ENCODE measurements at regions not wholly inside any gene's neighbourhood (a gene's known extent, or its start where the extent isn't known, plus 50 kb on each side); places are given as distances from the start of the nearest gene placed in this dataset.
"Not testable (repeated sequence)": the region's sequence is repeated elsewhere in the genome, so short reads cannot be mapped to it uniquely, and the experiment has no call there.

- DNase-seq: no peak
Observed at GRCh38 chr21:24681456-24681855, 925.8 kb downstream of the MRPL39 start.

DNA sequence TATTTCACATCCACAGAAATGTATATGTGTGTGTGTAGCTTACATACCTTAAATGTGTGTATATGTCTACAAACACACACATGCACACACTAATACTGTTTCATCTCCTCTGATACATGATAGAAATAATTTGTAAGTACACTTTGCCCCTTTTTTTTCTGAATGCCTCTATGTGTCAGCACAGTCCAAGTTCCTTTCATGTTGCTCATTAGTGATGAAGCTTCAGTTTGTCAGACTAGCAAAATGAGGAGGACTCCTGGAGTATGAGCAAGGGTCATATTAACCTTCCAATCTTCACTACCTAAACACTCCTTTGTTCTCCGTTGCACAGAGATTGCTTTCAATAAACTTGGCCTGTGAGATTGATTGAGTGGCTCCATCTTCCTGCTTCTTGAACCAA, 935.4 kb downstream of the MRPL39 start:
- DNase-seq: no peak

GRCh38 chr21:24658926-24659325, 948.4 kb downstream of the MRPL39 start:
- DNase-seq: no peak

DNA sequence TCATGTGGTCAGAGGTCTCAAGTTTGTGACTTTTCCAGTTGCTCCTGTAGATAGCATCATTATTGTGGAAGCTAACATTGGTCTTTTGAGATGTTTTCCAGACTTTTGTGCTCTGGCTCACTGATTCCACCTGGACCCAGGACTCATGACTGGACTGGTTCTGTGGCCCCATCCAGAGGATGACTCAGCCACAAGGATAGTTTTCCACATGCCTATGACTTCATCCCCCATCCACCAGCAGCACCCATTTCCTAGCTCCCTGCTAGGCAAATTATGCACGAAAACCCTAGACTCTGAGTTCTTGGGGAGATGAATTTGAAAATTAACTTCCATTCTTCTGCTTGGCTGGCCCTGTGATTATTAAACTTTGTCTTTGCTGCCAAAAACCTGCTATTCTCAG, 949.3 kb downstream of the MRPL39 start:
- DNase-seq: no peak

DNA sequence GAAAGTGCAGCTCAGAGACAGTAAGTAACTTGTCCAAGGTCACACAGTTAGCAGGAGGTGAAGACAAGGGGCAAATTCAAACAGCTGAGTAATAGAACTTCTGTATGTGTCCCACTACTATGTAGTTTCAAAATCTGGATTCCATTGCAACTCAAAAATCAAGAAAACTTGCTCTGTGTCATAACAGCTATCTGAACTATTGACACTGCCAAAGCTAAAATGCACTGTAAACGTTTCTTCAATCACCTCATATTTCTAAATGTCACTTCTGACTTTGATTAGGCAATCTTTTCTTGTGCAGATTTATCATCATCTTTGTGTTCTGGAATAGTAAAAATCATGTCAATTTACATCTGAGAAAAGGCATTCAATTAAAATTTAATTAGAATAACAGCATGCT, 957.6 kb downstream of the MRPL39 start:
- DNase-seq: no peak

DNA sequence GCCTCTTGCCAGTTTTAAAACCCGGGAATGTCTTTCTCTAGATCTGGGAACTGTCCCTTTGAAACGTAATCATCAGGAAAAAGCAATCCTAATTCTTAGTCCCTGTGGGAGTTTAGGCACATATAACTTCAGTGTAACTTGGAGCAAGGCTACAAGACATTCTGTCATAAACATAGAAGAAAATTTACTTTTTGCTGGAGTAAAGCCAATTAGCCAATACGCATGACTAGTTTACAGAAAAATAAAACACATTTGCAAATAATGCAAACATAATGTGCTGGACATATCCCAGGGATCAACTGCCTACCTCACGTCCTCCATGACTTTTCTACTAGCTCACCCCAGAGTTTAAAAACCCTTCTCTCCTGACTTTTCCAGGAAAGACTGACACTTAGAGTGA, 970.6 kb downstream of the MRPL39 start:
- no peak for DNase-seq

DNA sequence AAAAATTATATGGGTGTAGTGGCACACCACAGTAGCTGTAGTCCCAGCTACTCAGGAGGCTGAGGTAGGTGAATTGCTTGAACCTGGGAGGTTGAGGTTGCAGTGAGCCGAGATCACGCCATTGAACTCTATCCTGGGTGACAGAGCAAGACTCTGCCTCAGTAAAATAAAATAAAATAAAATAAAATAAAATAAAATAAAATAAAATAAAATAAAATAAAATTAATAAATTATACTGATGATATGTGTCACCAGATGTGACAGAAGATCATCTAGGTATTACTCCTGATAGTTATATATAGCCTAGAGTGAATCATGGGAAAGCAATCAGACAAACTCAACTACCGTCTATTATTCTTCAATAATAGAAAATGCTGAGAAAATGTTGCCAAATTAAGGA, 972.5 kb downstream of the MRPL39 start:
- no peak for DNase-seq

DNA sequence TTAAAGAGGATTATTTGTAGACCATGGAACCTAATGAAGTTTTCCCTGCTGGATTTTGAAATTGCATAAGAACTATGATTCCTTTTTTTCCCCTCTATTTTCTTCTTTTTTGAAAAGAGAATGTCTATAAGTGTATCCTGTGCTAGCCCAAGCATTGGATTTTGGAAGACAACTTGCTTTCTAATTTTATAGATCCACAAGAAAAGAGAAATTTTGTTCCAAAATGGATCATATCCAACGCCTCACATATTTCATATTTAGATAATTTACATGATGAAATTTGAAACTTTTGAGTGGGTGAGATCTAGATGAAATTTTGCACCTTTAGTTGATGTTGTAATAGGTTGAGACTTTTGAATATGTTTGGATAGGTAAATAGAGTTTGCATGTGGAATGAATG, 978.7 kb downstream of the MRPL39 start:
- DNase-seq: no peak

DNA sequence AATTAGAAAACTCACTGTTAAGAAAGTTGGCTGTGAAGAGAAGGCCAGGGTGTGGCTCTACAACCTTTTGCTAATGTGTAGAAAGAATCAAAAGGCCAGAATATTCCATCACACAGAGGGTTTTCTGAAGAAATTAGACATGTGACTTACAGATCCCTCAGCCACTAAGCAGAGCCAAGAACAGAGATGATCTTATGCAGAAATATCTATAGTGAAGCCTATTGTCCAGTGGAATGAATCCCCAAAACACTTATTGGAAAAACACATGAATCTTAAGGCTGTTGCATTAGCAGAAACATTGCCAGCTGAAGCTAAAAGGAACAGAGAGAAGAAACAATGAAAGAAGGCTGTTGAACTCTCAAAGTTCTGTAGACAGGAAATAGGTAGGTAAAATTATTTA, 979.2 kb downstream of the MRPL39 start:
- DNase-seq: no peak

DNA sequence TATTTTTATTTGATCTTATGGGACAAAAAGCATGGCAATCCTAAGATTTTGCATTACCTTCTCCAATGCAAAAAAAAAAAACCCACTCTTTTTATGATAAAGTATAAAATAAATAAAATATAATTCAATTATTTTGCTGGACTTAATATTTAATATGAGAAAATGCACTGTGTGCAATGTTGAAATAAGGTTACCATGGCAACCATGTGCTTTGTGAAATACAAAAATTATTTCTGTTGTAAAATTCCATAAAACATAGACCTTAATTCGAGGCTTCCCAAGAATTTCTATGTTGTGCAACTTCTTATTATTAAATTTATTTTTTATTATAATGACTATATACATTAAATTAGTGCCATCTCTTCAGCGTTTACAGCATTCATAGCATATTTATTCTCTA, 989.5 kb downstream of the MRPL39 start:
- no peak for DNase-seq

- no peak for DNase-seq
Observed at GRCh38 chr21:24594082-24594481, 1013.2 kb downstream of the MRPL39 start.

DNA sequence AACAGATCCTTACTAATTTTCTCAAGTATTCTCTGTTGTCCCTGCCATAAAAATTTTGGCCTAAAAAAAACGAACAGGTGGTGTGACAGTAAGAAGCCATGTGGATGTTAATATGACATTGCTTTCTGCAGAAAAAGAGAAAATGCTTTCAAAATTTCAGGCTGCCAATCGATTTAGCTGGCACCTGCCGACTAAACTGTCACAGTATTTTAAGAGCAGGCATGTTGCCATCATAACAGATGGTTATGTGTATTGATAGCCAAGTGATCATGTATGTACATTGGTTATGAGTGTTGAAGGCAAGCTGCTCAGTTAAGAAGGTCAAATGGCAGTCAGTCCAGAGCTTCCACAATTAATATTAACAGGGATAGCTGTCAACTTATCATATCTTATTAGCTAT, 1017.0 kb downstream of the MRPL39 start:
- no peak for DNase-seq

DNA sequence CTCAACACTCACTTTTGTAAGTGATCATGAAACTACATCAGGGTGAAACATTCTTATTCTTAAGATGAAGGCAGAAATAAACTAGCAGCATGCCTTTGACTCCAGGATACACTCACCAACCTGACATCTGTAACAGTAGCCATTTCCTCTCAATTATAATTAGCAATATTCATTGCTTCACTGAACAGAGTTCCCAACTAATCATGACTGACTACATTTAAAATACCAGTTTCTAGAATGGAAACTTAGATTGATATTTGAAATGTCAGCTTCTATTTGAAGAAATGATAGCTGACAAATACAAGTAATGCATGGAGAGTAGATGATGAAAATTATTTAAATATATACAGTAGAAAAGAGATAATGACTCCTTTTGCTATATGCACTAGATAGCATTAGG, 1023.8 kb downstream of the MRPL39 start:
- DNase-seq: no peak

GRCh38 chr21:24577301-24577700, 1030.0 kb downstream of the MRPL39 start:
- DNase-seq: no peak

- DNase-seq: no peak
Observed at GRCh38 chr21:24561291-24561690, 1046.0 kb downstream of the MRPL39 start.

- DNase-seq: no peak
Observed at GRCh38 chr21:24552491-24552890, 1054.8 kb downstream of the MRPL39 start.

- no peak for DNase-seq
Observed at GRCh38 chr21:24545807-24546361, 1061.4 kb downstream of the MRPL39 start.

DNA sequence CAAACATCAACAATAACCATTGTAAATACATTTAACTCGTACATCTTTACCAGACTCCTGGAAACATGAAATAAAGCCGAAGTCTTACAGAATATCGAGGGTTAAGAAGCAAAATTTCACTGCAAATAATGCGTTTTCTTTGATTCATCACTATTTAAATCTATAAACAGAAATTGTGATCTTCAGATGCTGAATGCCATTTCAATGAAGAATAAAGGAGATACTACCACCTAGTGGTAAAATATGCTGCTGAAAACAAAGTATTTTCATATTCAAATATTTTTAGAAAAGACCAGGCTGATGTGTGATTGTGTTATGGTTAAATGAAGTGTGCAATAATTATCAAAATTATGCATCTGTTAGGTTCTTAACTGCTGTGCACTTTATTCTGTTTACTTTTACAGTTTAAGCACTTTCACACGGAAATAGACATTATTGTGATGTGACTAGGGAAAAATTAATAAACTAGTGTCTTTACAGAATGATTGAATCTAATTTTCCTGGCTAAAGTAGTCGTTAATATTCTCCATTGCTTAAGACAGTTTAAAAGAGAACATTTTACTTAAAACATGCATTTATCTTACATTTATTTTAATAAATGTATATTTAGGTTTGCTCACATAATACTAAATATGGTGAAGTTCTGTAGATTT, 1093.1 kb downstream of the MRPL39 start:
- DNase-seq: peak; percentile 10

GRCh38 chr21:24509131-24509530, 1098.2 kb downstream of the MRPL39 start:
- no peak for DNase-seq

GRCh38 chr21:24486973-24487372, 1120.3 kb downstream of the MRPL39 start:
- no peak for DNase-seq

GRCh38 chr21:24483361-24483760, 1123.9 kb downstream of the MRPL39 start:
- DNase-seq: not testable (repeated sequence)

DNA sequence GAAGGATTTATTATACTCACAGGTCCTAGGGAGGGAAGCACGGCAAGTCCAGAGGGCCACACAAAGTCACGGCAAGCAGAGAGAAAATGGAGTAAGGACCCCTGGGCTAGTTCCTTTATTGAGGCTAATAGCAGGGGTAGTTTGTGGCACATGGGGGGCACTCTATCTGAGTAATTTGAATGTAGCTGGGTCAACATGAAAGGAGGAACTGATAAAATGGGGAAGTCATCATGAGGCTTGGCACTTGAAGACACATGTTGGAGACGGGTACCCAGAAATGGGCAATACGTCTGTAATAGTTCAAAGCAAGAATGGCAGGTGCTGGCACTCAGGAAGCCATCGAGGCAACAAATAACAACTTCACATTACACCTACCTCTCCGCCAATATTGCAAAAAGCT, 1136.4 kb downstream of the MRPL39 start:
- no peak for DNase-seq

DNA sequence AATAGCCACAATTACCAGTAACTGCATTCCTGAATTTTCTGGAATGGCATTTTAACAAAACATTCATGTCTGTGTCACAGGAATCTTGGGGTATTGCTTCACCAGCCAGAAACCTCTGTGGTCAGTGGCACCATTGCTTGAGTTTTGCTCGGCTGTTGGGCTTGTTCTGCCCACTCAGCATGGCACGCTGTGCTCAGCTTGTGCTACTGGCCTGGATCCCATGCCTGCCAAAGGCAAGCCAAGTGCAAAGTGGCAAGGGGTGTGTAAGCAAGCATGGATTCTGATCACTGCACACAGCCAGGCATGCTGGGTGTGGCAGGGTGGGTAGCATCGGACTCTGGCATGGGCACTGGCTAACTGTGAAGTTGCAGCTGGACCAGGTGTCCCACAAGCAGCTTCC, 1150.9 kb downstream of the MRPL39 start:
- no peak for DNase-seq

DNA sequence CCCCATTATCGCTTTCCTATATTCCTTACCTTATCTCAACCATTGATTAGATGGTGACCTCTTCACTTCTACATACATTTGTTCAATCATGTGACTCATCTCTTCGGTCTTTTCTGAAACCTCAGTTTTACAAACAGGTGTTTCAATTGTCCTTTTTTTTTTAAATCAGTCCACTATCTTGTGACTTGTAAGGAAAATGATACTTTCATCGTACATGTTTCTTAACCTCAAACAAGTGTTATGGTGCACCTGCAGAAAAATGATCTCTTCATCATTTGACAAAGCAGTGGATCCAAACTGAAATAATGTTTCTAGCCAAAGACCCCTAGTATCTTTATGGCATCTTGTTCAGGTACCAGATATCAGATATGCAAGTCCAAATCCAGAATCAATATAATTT, 1157.2 kb downstream of the MRPL39 start:
- no peak for DNase-seq

GRCh38 chr21:24445517-24445916, 1161.8 kb downstream of the MRPL39 start:
- DNase-seq: no peak

Measured in KG1 (cell line).